ENCODE measurements at regions not wholly inside any gene's neighbourhood (a gene's known extent, or its start where the extent isn't known, plus 50 kb on each side); places are given as distances from the start of the nearest gene placed in this dataset.

- Mint-ChIP-seq H3K27me3 (ENCODE audit: low read depth) (peaks cover 17% of the 10 kb centered on the region), H3K36me3 (ENCODE audit: low read depth) (no peaks in the 10 kb centered on the region), H3K9me3 (no peaks in the 10 kb centered on the region), H3K27ac (peak overlapping the region; percentile 6), H3K4me1 (ENCODE audit: low read depth) (peaks cover 27% of the 10 kb centered on the region), H3K4me3 (peak overlapping the region; percentile 9)
- DNase-seq (ENCODE audit: low spot score): no peak
Observed at GRCh38 chr6:111972745-111973117, 81.2 kb upstream of the CCN6 start.

- Mint-ChIP-seq H3K4me3 (peak overlapping the region; percentile 39), H3K4me1 (ENCODE audit: low read depth) (peaks cover 27% of the 10 kb centered on the region)
Observed at GRCh38 chr6:111973118-111973761, 80.7 kb upstream of the CCN6 start.

DNA sequence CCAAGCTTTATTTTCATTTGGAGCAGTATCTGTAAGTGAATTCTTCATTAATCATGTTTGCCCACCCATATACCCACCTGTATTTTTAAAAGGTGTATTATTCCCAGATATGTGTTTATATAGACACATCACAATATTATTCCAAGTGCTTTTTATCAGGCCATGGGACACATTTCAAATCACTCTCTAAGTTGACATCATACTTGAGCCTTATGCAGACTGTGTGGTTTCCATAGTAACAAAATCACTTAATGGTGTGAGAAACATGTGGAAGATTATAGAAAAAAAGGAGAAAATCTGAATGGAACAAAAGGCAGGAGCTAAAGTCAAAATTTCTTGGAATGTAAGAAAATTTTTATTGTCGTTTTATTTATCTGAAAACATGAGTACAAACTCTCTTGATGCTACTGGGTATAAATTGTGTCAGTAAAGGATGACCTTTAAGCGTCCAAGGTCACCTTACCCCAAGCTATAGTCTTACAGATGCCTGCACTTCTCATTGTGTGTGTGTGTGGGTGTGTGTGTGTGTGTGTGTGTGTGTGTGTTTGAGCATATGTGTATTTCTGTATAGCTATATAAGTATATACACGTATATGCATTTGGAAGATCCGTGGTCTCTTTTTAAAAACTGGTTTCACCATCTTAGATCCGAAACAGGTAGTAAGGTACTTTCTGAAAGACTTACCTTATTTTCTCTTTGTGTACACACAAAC is 79.8 kb upstream of the CCN6 start:
- Mint-ChIP-seq H3K36me3 (ENCODE audit: low read depth) (no peaks in the 10 kb centered on the region), H3K27me3 (ENCODE audit: low read depth) (peaks cover 10% of the 10 kb centered on the region), H3K4me1 (ENCODE audit: low read depth) (peaks cover 27% of the 10 kb centered on the region), H3K9me3 (no peaks in the 10 kb centered on the region), H3K4me3 (no peak overlapping the region), H3K27ac (no peak overlapping the region)
- DNase-seq (ENCODE audit: low spot score): no peak

More at GRCh38 chr6:111973118-111973761, 80.7 kb upstream of the CCN6 start:
- Mint-ChIP-seq H3K9me3 (no peaks in the 10 kb centered on the region), H3K27ac (peak overlapping the region; percentile 56), H3K27me3 (ENCODE audit: low read depth) (peaks cover 13% of the 10 kb centered on the region), H3K36me3 (ENCODE audit: low read depth) (no peaks in the 10 kb centered on the region)
- peak; percentile 64 for DNase-seq (ENCODE audit: low spot score)

DNA sequence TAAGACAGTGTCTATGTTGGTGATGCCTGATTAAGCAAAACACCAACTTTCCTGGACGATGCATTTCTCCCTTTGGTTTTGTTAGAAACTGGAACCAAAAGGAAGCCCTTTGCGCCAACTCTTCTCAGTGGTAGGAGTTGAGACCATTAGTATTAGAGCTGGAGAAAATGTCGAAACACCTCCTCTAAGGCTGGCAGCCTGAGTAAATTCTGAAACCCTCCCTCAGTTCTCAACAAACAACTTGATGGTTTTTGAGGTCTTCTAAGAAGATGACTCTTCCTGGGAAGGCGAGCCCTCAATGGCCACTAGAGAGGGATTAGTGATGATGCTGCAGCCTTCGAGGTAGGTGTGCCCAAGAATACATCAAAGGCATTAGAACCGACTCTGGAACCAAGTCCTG is 78.4 kb upstream of the CCN6 start:
- Mint-ChIP-seq H3K4me1 (ENCODE audit: low read depth) (peaks cover 32% of the 10 kb centered on the region), H3K36me3 (ENCODE audit: low read depth) (no peaks in the 10 kb centered on the region), H3K27ac (no peak overlapping the region), H3K27me3 (ENCODE audit: low read depth) (peaks cover 8% of the 10 kb centered on the region), H3K4me3 (no peak overlapping the region), H3K9me3 (no peaks in the 10 kb centered on the region)
- no peak for DNase-seq (ENCODE audit: low spot score)

DNA sequence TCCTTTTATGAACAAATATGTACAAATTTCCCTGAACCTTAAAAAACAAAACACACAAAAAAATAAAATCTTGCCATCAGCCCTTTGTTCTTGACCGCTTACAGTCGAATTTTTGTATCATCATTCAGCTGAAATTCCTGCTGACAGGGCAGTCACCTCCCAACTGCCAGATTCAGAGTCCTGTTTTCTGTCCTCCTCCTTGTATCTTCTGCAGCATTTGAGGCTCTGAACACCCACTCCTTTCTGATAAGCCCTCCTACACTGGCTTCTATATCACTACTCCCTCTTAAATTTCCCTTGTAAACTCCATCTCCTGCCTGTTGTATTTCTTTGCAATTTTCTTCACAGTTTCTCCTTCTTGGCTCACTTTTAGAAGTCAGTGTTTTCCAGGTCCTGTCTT is 77.8 kb upstream of the CCN6 start:
- no peaks in the 10 kb centered on the region for H3K36me3 Mint-ChIP-seq (ENCODE audit: low read depth)
- no peak overlapping the region for H3K4me3 Mint-ChIP-seq
- no peaks in the 10 kb centered on the region for H3K9me3 Mint-ChIP-seq
- peaks cover 5% of the 10 kb centered on the region for H3K27me3 Mint-ChIP-seq (ENCODE audit: low read depth)
- H3K4me1 Mint-ChIP-seq (ENCODE audit: low read depth): peaks cover 32% of the 10 kb centered on the region
- H3K27ac Mint-ChIP-seq: no peak overlapping the region
- DNase-seq (ENCODE audit: low spot score): no peak

- Mint-ChIP-seq H3K4me1 (ENCODE audit: low read depth) (peaks cover 25% of the 10 kb centered on the region), H3K27me3 (ENCODE audit: low read depth) (peaks cover 3% of the 10 kb centered on the region), H3K4me3 (no peak overlapping the region), H3K36me3 (ENCODE audit: low read depth) (no peaks in the 10 kb centered on the region), H3K27ac (no peak overlapping the region), H3K9me3 (no peaks in the 10 kb centered on the region)
- DNase-seq (ENCODE audit: low spot score): no peak
Observed at GRCh38 chr6:111978532-111979149, 75.3 kb upstream of the CCN6 start.

DNA sequence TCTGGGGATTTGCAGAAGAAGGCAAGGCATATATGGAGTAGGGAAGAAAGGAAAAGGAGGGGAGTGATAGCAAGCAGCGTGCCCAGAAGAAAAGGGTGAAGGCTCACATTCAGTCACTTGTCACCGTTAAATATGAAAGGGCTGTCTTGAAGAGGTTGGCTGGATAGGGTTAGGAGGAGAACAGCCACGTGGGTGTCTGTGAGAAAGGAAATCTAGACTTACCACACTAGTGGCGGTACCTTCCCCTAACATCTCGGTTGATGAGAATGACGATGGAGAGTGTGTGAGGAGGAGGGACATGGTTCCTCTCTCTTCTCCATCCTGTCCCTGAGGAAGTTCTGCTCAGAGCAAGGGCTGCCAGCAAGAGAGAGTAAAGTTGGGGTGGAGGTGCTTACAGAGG is 74.3 kb upstream of the CCN6 start:
- DNase-seq (ENCODE audit: low spot score): no peak
- H3K36me3 Mint-ChIP-seq (ENCODE audit: low read depth): no peaks in the 10 kb centered on the region
- no peaks in the 10 kb centered on the region for H3K9me3 Mint-ChIP-seq
- peaks cover 3% of the 10 kb centered on the region for H3K27me3 Mint-ChIP-seq (ENCODE audit: low read depth)
- no peak overlapping the region for H3K27ac Mint-ChIP-seq
- H3K4me1 Mint-ChIP-seq (ENCODE audit: low read depth): peaks cover 22% of the 10 kb centered on the region
- no peak overlapping the region for H3K4me3 Mint-ChIP-seq

DNA sequence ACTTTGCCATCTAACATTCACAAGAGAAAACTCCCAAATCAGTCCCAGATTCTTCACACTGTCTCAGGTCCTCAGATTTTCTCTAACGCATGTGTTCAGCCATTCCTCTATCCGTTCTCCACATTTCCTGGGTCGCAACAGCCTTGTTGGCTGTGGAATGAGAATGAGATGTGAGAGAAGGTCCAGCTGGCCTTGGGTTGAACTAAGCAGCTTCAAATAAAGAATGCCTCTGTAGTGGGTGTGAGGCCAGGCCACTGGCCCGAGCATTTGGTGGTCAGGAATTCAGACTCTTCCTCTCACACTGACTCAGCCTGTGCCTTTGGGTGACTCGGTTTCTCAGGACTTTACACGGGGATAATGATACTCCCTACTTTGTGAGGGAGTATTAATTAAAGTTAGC is 73.8 kb upstream of the CCN6 start:
- no peaks in the 10 kb centered on the region for H3K36me3 Mint-ChIP-seq (ENCODE audit: low read depth)
- H3K9me3 Mint-ChIP-seq: no peaks in the 10 kb centered on the region
- peaks cover 25% of the 10 kb centered on the region for H3K4me1 Mint-ChIP-seq (ENCODE audit: low read depth)
- H3K27me3 Mint-ChIP-seq (ENCODE audit: low read depth): peaks cover 3% of the 10 kb centered on the region
- H3K4me3 Mint-ChIP-seq: no peak overlapping the region
- H3K27ac Mint-ChIP-seq: no peak overlapping the region
- no peak for DNase-seq (ENCODE audit: low spot score)

- Mint-ChIP-seq H3K4me1 (ENCODE audit: low read depth) (peaks cover 23% of the 10 kb centered on the region), H3K36me3 (ENCODE audit: low read depth) (no peaks in the 10 kb centered on the region), H3K27ac (no peak overlapping the region), H3K9me3 (no peaks in the 10 kb centered on the region), H3K4me3 (no peak overlapping the region), H3K27me3 (ENCODE audit: low read depth) (peaks cover 3% of the 10 kb centered on the region)
- no peak for DNase-seq (ENCODE audit: low spot score)
Observed at GRCh38 chr6:111980971-111981840, 72.7 kb upstream of the CCN6 start.

DNA sequence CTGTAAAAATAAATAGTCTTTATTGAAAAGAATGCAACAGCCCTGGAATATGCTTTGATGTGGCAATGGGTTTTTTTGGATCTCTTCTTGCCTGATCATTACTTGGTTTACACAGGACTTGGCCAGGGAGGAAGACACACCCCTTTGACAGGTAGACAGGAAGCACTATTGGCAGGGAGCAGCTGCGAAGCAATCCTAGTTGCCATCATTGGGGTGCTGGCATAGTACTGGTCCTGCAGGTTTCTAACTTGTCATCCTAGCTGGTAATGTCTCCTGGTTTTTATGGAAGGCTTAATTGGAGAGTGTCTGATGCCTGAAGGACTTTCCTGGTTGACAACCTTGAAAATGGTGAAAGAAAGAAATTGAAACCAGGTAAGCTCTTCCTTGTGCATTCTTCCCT is 71.2 kb upstream of the CCN6 start:
- Mint-ChIP-seq H3K36me3 (ENCODE audit: low read depth) (peaks cover 2% of the 10 kb centered on the region), H3K4me1 (ENCODE audit: low read depth) (peaks cover 20% of the 10 kb centered on the region), H3K4me3 (no peak overlapping the region), H3K9me3 (peaks cover 4% of the 10 kb centered on the region), H3K27ac (no peak overlapping the region), H3K27me3 (ENCODE audit: low read depth) (peaks cover 3% of the 10 kb centered on the region)
- no peak for DNase-seq (ENCODE audit: low spot score)

GRCh38 chr6:111983193-111983592 is 70.7 kb upstream of the CCN6 start:
- Mint-ChIP-seq H3K9me3 (peaks cover 4% of the 10 kb centered on the region), H3K36me3 (ENCODE audit: low read depth) (peaks cover 2% of the 10 kb centered on the region), H3K27me3 (ENCODE audit: low read depth) (peaks cover 3% of the 10 kb centered on the region), H3K4me1 (ENCODE audit: low read depth) (peaks cover 20% of the 10 kb centered on the region), H3K27ac (no peak overlapping the region), H3K4me3 (no peak overlapping the region)
- DNase-seq (ENCODE audit: low spot score): no peak

DNA sequence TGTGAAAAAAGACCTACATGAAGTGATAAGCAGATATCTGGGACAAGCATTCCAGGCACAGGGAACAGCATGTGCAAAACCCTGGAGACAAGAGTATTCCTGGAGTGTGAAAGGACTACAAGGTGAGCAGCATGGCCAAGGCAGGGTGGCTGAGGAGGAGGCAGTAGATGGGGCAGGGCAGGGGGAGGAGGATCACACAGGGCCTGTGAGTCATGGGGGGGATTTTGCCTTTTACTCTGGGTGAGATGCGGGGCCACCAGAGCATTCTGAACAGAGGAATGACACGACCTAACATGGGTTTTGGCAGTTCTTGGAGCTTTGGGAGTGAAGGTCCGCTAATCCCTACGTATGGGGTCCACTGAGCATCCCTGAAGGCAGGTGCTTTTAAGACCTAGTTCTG is 69.8 kb upstream of the CCN6 start:
- Mint-ChIP-seq H3K4me1 (ENCODE audit: low read depth) (peaks cover 25% of the 10 kb centered on the region), H3K36me3 (ENCODE audit: low read depth) (peaks cover 2% of the 10 kb centered on the region), H3K9me3 (peaks cover 4% of the 10 kb centered on the region), H3K27me3 (ENCODE audit: low read depth) (peaks cover 3% of the 10 kb centered on the region), H3K27ac (no peak overlapping the region), H3K4me3 (no peak overlapping the region)
- no peak for DNase-seq (ENCODE audit: low spot score)

DNA sequence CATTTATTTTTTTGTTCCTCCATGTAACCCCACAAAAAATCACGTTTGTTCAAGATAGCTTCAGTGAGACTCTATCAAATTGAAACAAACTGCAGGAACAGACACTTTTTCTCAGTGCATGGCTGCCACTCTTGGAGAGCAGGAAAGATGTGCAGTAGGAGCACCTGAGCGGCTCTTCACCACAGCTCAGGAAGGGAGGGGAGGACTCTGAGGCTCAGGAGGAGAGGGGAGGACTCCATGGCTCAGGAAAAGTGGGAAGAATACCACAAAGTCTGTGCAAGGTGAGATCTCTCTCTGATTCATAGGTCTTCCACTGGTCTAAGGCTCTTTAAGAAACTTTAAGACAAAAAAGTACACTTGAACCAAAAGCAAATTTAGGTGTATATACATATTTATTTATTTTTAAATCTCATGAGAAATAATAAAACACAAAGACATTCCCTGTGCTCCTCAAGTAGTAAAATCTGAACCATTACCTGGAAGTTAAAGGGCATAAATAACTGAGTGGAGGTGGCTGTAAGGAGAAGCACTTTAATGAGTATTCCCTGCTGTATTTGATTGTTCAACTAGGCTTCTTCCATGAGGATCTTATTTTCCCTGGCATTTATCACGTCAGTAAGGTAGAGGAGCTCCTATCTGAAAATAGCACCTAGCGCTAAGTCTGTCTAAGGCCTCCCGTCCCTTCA is 69.2 kb upstream of the CCN6 start:
- peaks cover 4% of the 10 kb centered on the region for H3K9me3 Mint-ChIP-seq
- H3K4me1 Mint-ChIP-seq (ENCODE audit: low read depth): peaks cover 27% of the 10 kb centered on the region
- H3K27me3 Mint-ChIP-seq (ENCODE audit: low read depth): no peaks in the 10 kb centered on the region
- H3K4me3 Mint-ChIP-seq: no peak overlapping the region
- H3K36me3 Mint-ChIP-seq (ENCODE audit: low read depth): peaks cover 2% of the 10 kb centered on the region
- DNase-seq (ENCODE audit: low spot score): no peak
- no peak overlapping the region for H3K27ac Mint-ChIP-seq

Measured in T-helper 2 cell treated with Interferon-gamma antibody and Interleukin-4, amounts not matched to agents 5 μg/mL and 100 μg/mL, for 36 hours (primary cell).